AG08396 (cell line): ENCODE measurements at regions not wholly inside any gene's neighbourhood (a gene's known extent, or its start where the extent isn't known, plus 50 kb on each side); places are given as distances from the start of the nearest gene placed in this dataset.
"Not testable (repeated sequence)": the region's sequence is repeated elsewhere in the genome, so short reads cannot be mapped to it uniquely, and the experiment has no call there.

ENCODE experiments used
- DNase-seq: peaks from one replicate; pipeline ENCODE4 v3.0.0; 2012; ENCODE audit warnings: low spot score, mixed read lengths

GRCh38 chr7:116340943-116341907, 130.9 kb downstream of the TES start:
- no peak for DNase-seq

DNA sequence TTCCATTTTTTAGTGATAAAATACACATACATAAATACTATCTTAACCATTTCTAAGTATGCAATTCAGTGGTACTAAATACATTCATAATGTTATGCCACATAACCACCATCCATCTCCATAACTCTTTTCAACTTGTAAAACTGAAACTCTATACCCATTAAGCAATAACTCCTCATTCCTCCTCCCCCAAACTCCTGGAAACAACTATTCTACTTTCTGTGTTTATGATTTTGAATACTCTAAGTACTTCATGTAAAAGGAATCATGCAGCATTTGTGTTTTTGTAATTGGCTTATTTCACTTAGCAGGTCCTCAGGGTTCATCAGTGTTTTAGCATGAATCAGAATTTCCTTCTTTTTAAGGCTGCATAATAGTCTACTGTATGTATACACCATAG, 131.8 kb downstream of the TES start:
- no peak for DNase-seq

GRCh38 chr7:116347151-116347832, 137.0 kb downstream of the TES start:
- no peak for DNase-seq

DNA sequence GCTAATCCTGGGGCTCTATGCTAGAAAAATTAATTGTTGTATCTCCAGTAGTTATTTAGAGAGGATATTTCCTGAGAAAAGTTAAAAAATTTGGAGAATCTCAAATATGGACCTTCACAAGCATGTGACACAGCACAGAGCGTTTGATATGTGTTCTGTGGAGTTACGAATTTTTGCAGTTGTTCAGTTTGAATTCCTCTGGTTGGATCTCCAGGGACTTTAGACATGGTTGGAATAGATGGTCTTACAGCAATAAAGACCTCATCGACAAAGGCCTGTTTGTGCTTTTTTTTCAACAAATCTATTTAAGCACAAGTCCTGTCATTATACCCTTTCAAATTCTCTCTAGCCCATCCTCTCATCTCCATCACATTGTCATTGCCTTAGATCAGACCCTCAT, 138.0 kb downstream of the TES start:
- no peak for DNase-seq

DNA sequence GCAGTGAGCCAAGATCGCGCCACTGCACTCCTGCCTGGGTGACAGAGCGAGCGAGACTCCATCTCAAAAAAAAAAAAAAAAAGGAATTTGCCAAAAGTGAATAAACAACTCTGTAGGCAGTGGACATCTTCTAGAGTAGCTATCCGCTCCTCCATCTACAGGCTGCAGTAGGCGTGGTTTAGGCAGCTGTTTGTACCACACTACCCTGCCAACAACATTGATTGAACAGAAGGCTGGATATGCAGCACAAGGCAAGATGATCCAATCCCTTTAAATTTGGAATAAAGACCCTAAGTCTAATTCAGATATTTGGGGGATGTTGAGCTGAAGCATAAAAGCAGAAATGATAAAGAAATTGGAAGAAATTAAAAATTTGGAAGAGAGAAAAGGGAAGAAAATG, 141.6 kb downstream of the TES start:
- no peak for DNase-seq

GRCh38 chr7:116353647-116354046, 143.3 kb downstream of the TES start:
- DNase-seq, result no peak

DNA sequence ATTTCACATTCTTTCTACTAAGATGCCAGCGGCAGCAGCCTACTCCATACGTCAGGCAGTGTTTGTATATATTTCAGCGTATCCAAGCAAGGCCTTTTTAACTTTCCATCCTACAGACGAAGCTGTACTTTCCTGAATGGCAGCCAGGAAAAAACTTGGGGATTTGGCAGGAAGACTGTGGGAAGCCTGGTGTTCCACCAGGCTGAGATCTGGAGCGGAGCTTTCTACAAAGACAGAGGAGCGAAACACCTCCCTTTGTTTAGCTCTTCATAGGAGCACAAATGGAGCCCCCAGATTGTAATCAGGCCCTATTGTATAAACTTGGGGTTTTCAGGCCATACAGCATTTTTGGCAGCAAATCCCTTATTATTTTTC, 143.8 kb downstream of the TES start:
- DNase-seq, result peak; percentile 23

DNA sequence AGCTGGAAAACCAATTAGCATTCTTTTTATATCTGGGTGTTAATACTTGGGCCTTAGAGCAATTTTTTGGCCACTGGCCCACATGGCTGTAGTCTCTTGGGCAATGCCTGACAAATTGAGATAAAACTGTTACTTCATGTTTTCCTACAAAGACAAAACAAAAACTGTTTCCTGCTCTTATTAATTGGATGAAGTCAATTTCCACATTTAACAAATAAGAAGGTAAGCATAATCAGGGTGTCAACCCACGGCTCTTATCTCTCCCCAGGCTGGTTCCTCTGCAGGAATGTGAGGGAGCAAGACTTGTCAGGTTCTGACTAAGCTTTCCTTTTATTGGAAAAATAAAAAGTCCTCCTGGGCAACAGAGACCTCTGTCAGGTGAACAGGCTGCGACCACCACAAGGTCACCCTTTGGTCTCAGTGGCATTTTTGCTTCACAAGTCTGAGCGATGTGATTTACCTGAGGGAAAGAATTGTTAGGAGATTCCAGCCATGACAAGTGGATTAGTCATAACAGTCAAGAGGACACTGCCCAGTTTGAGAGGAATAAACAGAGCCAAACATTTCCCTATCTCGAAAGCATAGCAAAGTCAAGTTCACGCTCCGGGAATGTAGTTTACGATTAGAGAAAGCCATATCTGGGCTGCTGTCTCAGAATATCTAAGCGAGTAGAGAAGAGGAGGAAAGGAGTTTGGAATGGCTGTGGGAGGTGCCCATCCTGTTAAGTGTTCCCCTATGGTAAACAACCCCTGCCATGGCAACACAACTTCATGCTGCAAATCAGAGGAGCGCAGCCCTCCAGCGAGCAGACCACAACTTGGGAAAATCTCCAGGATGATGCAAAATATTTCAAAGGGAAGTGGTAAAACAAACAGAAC, 144.4 kb downstream of the TES start:
- DNase-seq, result peak; percentile 86

DNA sequence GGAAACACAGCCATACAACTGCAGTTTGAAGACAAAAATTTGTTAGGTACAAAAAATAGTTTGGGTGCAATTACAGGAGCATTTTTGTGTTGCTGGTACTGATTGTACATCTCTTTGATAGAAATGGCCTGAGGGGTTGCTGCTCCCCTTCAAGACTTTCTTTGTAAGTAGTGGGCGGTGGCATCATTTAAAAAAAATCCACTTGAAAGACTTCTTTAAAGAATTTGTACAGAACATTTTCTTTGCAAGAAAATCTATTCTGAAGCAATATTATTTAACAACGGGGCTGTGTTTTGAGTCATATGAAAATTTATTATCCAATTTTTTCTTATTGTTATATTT, 144.1 kb upstream of the CAV2 start:
- no peak for DNase-seq

DNA sequence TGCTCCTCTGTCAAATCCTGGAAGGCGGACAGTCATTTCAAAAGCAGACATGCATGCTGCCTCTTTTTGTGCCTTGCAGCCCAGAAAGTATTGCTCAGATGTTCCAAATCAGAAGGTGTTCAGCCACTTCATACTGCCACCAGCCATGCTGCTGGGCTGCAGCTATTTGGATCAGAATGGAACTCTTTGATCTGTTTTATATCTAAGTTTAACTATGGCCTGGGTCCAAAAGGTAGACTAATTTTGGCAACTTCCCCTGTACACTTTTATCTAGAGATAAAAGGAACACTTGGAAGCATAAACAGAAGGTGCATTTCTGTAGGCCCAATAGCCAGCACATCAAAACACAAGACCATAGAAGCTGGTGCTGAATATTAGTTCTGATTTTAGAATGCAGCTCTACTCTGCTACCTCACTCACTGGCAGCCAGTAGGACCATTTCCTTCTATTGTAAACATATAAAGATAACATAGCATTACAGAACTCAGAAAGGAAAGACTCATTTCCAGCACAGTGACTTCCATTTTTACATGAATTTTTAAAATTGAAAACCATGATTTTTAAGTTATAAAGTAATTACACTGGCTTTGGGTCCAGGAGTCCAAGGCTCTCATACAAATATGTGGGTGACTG, 143.1 kb upstream of the CAV2 start:
- no peak for DNase-seq

- DNase-seq, result no peak
These were observed 142.6 kb upstream of the CAV2 start for GRCh38 chr7:116356979-116357378.

- DNase-seq, result no peak
These were observed 141.5 kb upstream of the CAV2 start for GRCh38 chr7:116357781-116358670.

GRCh38 chr7:116361767-116362166, 137.8 kb upstream of the CAV2 start:
- no peak for DNase-seq

DNA sequence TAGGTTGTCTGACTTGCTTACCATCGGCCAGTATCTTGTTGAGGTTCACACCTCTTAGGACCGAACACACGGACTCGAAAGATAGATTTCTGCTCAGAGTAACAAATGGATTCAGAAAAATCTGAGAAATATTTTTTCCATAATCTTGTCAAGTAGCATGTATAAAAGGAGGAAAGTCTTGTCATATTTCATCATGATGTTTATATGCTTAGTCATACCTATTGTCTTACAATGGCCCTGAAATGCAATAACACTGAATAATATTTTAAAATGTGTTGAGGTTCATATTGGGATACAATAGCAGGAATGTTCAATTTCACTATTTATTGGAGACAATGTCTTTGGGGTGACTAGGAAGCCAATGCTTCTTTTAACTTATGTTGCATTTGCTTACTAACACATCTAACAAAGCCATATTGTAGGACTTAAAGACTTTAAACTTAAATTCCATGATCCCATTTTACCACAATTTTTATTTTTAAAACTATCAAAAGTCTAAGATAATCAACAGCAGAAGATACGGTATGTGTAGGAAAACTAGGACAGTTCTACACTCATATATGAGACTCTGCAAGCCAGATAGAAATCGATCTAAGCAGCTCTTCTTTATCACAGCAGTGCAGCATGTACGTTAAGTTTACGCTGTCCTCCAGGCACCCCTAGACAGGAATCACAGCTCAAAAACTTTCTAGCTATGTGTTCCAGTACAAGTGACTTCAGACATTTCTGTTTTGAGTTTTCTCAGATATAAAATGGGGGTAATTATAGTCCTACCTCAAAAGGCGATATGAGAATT, 135.7 kb upstream of the CAV2 start:
- DNase-seq, result no peak

DNA sequence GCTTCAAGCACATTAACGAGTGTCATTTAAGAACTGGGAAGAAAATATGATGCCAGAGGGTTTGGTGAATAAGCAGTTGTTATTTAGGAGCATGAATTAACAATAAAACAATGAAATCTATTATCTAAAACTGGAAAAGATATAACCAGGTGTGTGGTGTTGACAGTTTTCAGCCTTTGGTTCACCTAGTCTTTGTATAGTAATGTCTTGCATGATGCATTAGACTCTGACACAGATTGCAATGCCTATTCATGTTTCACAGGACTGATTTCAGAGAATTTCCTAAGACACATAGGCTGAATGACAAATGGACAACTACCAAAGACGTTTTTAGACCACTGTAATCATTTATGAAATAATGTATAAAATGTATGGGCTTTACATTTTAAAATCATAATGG, 135.1 kb upstream of the CAV2 start:
- no peak for DNase-seq

GRCh38 chr7:116365797-116366196, 133.7 kb upstream of the CAV2 start:
- DNase-seq, result no peak

DNA sequence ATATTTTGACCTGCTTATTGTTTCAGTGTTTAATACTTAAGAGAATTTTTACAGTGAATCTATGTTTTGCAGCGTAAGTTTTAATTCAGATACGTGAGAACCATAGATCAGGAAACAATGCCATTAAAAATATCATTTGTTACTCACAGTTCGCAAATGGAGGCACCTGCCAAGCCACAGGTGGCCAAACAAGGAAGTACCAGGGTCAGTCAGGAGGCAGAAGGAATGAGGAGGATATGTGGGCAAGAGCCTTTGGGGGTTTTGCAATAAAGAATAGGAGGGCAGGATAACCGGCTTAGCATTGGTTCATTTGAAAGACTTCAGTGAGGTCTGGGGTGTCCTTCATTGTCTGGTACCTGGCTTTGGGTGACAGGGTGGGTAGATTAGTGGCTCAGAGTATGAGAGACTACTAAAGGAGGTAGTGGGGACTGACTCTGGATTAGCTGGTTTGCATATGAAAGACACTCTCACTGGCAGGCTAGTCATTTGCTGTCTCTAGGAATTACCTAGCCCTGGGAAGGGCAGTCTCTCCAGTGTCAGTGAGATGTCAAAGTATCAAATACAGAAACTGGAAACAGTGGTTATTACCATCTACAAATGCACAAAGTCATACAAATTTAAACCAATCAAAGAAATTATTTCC, 132.2 kb upstream of the CAV2 start:
- no peak for DNase-seq

DNA sequence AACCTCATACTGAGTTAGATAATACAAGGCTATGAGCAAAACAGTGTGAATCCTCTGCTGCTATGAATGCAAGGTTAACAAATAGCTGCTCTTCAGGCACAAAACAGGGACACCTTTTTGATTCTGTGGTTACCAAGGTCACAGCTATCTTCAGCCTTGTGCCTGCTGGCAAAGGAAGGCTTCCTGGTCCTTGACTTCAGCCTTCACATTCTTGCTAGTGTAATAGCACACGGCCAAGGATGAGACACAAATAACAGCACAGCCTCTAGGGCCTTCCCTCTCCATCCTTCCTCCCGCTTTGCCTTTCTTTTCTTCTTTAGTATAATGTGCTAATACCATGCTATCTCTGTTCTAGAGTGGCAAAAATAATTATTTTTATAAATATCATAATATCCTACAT, 130.6 kb upstream of the CAV2 start:
- no peak for DNase-seq

DNA sequence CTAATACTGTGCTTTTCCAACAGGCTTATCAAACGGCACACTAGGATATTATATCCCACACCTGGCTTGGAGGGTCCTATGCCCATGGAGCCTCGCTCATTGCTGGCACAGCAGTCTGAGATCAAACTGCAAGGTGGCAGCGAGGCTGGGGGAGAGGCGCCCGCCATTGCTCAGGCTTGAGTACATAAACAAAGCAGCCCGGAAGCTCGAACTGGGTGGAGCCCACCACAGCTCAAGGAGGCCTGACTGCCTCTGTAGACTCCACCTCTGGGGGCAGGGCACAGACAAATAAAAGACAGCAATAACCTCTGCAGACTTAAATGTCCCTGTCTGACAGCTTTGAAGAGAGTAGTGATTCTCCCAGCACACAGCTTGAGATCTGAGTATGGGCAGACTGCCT, 128.0 kb upstream of the CAV2 start:
- not testable (repeated sequence) for DNase-seq

- DNase-seq, result not testable (repeated sequence)
These were observed 126.3 kb upstream of the CAV2 start for GRCh38 chr7:116373229-116373628.
